ENCODE measurements at regions not wholly inside any gene's neighbourhood (a gene's known extent, or its start where the extent isn't known, plus 50 kb on each side); places are given as distances from the start of the nearest gene placed in this dataset.

DNA sequence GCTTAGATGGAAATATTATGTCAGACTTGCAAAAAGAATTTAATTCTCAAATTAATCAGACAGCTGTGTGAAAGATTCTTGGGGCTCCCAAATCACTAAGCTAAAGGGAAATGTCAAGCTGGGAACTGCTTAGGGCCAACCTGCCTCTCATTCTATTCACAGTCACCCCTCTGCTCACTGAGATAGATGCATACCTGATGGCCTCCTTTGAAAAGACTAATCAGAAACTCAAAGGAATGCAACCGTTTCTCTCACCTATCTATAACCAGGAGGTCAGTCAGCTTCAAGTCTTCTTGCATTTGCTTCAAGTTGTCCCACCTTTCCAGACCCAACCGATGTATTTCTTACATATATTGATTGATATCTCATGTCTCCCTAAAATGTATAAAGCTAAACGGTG is 882.7 kb downstream of the CENPC start (continued):
- TF ChIP-seq, protein P1, sequence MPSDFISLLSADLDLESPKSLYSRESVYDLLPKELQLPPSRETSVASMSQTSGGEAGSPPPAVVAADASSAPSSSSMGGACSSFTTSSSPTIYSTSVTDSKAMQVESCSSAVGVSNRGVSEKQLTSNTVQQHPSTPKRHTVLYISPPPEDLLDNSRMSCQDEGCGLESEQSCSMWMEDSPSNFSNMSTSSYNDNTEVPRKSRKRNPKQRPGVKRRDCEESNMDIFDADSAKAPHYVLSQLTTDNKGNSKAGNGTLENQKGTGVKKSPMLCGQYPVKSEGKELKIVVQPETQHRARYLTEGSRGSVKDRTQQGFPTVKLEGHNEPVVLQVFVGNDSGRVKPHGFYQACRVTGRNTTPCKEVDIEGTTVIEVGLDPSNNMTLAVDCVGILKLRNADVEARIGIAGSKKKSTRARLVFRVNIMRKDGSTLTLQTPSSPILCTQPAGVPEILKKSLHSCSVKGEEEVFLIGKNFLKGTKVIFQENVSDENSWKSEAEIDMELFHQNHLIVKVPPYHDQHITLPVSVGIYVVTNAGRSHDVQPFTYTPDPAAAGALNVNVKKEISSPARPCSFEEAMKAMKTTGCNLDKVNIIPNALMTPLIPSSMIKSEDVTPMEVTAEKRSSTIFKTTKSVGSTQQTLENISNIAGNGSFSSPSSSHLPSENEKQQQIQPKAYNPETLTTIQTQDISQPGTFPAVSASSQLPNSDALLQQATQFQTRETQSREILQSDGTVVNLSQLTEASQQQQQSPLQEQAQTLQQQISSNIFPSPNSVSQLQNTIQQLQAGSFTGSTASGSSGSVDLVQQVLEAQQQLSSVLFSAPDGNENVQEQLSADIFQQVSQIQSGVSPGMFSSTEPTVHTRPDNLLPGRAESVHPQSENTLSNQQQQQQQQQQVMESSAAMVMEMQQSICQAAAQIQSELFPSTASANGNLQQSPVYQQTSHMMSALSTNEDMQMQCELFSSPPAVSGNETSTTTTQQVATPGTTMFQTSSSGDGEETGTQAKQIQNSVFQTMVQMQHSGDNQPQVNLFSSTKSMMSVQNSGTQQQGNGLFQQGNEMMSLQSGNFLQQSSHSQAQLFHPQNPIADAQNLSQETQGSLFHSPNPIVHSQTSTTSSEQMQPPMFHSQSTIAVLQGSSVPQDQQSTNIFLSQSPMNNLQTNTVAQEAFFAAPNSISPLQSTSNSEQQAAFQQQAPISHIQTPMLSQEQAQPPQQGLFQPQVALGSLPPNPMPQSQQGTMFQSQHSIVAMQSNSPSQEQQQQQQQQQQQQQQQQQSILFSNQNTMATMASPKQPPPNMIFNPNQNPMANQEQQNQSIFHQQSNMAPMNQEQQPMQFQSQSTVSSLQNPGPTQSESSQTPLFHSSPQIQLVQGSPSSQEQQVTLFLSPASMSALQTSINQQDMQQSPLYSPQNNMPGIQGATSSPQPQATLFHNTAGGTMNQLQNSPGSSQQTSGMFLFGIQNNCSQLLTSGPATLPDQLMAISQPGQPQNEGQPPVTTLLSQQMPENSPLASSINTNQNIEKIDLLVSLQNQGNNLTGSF (CRISPR knock-in tag; IDR thresholded peaks at IDR 0.05), result no peak

DNA sequence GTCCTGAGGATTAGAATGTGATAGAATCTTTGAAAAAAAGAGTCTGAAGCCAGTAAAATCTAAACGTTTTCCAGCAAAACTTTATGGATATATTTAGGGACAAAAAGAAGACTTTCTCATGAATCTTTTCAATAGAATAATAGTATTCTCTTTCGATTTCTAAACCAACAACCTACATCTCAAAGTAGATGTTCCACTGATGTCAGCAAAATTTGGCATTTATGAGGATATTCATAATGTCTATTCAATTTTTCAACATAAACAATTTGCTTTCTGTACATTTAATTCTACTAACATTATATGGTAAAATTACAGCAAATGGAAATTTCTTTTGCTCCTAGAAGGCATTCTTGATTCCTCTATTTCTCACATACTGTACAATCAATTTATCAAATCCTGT is 886.5 kb downstream of the CENPC start:
- Histone ChIP-seq H3K4me1 (ENCODE audit: insufficient read depth, low read length) (no peaks in the 10 kb centered on the region), H3K9ac (ENCODE audit: insufficient read depth, low read depth, low read length) (no peak overlapping the region), H3K27ac (ENCODE audit: extremely low read length, insufficient read depth, low read length) (no peak overlapping the region), H3K79me2 (ENCODE audit: insufficient read depth, low read length) (no peaks in the 10 kb centered on the region), H4K20me1 (ENCODE audit: insufficient read depth, low read length) (no peaks in the 10 kb centered on the region), H3K4me3 (replicated peaks in 1 of 3; ENCODE audit: insufficient read depth in 1 of 3, low read depth in 2 of 3, low read length in 3 of 3) (no peak overlapping the region), H3K27me3 (ENCODE audit: control insufficient read depth in 1 of 2, insufficient read depth in 2 of 2, low read length in 2 of 2) (no peaks in the 10 kb centered on the region), H3K4me2 (ENCODE audit: low read depth, low read length) (no peak overlapping the region), H2AFZ (ENCODE audit: low read length) (no peak overlapping the region), H3K9me3 (ENCODE audit: low read length) (no peaks in the 10 kb centered on the region), H3K36me3 (replicated peaks in 1 of 2; ENCODE audit: control insufficient read depth in 1 of 2, insufficient read depth in 2 of 2, low read length in 2 of 2) (no peaks in the 10 kb centered on the region)
- intact Hi-C loops (cut with micrococcal nuclease; ENCODE audit: unreplicated experiment), result no loop called here
- no TSS peak for BruUV-seq (replicated peaks)
- ChIA-PET POLR2A (no interaction called here), CTCF (ENCODE audit: low intra/inter-chr PET ratio, low total read pairs) (no interaction called here)
- TF ChIP-seq ZNF83 (CRISPR knock-in tag; IDR thresholded peaks at IDR 0.05; ENCODE audit: borderline replicate concordance), result no peak
- TF ChIP-seq MLLT10 (CRISPR knock-in tag; IDR thresholded peaks at IDR 0.05), result no peak
- peak; percentile 65 for TF ChIP-seq MAFF (IDR thresholded peaks at IDR 0.05; ENCODE audit: low read depth, low read length)
- no peak for TF ChIP-seq ZNF619 (CRISPR knock-in tag; IDR thresholded peaks at IDR 0.05)
- TF ChIP-seq MAFK (conservative IDR thresholded peaks at IDR 0.05 in 1 of 2, IDR thresholded peaks at IDR 0.05 in 1 of 2; ENCODE audit: low read length in 2 of 2), result peak; percentile 63 to 76; a peak in 3 of 4 replicates
- TF ChIP-seq GABPA (IDR thresholded peaks at IDR 0.05; ENCODE audit: low read depth, low read length), result no peak
- TF ChIP-seq GABPA (CRISPR knock-in tag; IDR thresholded peaks at IDR 0.05; ENCODE audit: low read depth), result no peak
- no peak for TF ChIP-seq ZNF20 (CRISPR knock-in tag; IDR thresholded peaks at IDR 0.05)
- TF ChIP-seq, protein P2, sequence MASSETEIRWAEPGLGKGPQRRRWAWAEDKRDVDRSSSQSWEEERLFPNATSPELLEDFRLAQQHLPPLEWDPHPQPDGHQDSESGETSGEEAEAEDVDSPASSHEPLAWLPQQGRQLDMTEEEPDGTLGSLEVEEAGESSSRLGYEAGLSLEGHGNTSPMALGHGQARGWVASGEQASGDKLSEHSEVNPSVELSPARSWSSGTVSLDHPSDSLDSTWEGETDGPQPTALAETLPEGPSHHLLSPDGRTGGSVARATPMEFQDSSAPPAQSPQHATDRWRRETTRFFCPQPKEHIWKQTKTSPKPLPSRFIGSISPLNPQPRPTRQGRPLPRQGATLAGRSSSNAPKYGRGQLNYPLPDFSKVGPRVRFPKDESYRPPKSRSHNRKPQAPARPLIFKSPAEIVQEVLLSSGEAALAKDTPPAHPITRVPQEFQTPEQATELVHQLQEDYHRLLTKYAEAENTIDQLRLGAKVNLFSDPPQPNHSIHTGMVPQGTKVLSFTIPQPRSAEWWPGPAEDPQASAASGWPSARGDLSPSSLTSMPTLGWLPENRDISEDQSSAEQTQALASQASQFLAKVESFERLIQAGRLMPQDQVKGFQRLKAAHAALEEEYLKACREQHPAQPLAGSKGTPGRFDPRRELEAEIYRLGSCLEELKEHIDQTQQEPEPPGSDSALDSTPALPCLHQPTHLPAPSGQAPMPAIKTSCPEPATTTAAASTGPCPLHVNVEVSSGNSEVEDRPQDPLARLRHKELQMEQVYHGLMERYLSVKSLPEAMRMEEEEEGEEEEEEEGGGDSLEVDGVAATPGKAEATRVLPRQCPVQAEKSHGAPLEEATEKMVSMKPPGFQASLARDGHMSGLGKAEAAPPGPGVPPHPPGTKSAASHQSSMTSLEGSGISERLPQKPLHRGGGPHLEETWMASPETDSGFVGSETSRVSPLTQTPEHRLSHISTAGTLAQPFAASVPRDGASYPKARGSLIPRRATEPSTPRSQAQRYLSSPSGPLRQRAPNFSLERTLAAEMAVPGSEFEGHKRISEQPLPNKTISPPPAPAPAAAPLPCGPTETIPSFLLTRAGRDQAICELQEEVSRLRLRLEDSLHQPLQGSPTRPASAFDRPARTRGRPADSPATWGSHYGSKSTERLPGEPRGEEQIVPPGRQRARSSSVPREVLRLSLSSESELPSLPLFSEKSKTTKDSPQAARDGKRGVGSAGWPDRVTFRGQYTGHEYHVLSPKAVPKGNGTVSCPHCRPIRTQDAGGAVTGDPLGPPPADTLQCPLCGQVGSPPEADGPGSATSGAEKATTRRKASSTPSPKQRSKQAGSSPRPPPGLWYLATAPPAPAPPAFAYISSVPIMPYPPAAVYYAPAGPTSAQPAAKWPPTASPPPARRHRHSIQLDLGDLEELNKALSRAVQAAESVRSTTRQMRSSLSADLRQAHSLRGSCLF (CRISPR knock-in tag; IDR thresholded peaks at IDR 0.05; ENCODE audit: borderline replicate concordance), result no peak
- in situ Hi-C loops (cut with HindIII; ENCODE audit: extremely low pct_ligation_motif_present, low pct_unique_long_range_greater_than_20kb), result no loop called here
- DNase-seq (ENCODE audit: low spot score), result no peak
- WGBS (ENCODE audit: low lambda C conversion rate), result 0% methylated on average over 2 of the region's 2 CpGs
- FAIRE-seq, result no peak
- no peak for ATAC-seq

All from HepG2 (cell line).